ENCODE measurements at regions not wholly inside any gene's neighbourhood (a gene's known extent, or its start where the extent isn't known, plus 50 kb on each side); places are given as distances from the start of the nearest gene placed in this dataset.

- TF ChIP-seq CTCF (IDR thresholded peaks at IDR 0.05) (no peak), POLR2A (IDR thresholded peaks at IDR 0.05) (no peak), POLR2AphosphoS5 (IDR thresholded peaks at IDR 0.05) (no peak), EP300 (IDR thresholded peaks at IDR 0.05) (no peak)
These were observed 52.0 kb upstream of the CCDC160 start for GRCh38 chrX:134184936-134185335.

All from sigmoid colon (tissue), 4 donors.